IPS-18a (cell line): ENCODE measurements at regions not wholly inside any gene's neighbourhood (a gene's known extent, or its start where the extent isn't known, plus 50 kb on each side); places are given as distances from the start of the nearest gene placed in this dataset.

ENCODE experiments used
- H3K27ac ChIP-seq: one replicate; pipeline ENCODE4 v1.5.1; 2013; ENCODE audit warnings: low read length
- H3K27me3 ChIP-seq: one replicate; pipeline ENCODE4 v1.6.1; 2013; ENCODE audit warnings: mild to moderate bottlenecking, low read length; ENCODE audit not compliant: control insufficient read depth, insufficient read depth
- H3K36me3 ChIP-seq: one replicate; pipeline ENCODE4 v1.6.1; 2013; ENCODE audit warnings: low read depth, low read length; ENCODE audit not compliant: control insufficient read depth
- H3K4me1 ChIP-seq: one replicate; pipeline ENCODE4 v1.6.1; 2013; ENCODE audit warnings: low read depth, low read length; ENCODE audit not compliant: control insufficient read depth
- H3K4me3 ChIP-seq: one replicate; pipeline ENCODE4 v1.5.1; 2013; ENCODE audit warnings: low read length
- H3K9ac ChIP-seq: one replicate; pipeline ENCODE4 v1.6.1; 2013; ENCODE audit warnings: mild to moderate bottlenecking, low read length, moderate library complexity
- H3K9me3 ChIP-seq: one replicate; pipeline ENCODE4 v1.6.1; 2013; ENCODE audit warnings: low read depth, low read length; ENCODE audit not compliant: control insufficient read depth

DNA sequence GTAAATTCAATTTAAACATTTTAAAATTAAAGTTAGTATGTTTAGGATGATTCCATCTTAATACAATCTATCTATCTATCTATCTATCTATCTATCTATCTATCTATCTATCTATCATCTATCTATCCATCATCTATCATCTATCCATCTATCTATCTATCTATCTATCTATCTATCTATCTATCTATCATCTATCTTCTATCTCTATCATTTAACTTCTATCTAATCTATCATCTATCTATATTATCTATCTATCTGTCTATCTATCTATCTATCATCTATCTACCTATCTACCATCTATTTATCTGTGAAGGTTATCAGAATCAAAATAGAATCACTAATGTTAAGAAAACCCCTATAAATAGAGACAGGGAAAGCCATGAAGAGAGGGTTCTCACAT, 78.3 kb downstream of the RAMP3 start:
- H3K4me3 ChIP-seq, result no peak overlapping the region
- H3K9ac ChIP-seq, result no peak overlapping the region
- no peaks in the 10 kb centered on the region for H3K36me3 ChIP-seq
- no peak overlapping the region for H3K27ac ChIP-seq
- H3K27me3 ChIP-seq, result no peaks in the 10 kb centered on the region
- H3K9me3 ChIP-seq, result no peaks in the 10 kb centered on the region
- H3K4me1 ChIP-seq, result no peaks in the 10 kb centered on the region

DNA sequence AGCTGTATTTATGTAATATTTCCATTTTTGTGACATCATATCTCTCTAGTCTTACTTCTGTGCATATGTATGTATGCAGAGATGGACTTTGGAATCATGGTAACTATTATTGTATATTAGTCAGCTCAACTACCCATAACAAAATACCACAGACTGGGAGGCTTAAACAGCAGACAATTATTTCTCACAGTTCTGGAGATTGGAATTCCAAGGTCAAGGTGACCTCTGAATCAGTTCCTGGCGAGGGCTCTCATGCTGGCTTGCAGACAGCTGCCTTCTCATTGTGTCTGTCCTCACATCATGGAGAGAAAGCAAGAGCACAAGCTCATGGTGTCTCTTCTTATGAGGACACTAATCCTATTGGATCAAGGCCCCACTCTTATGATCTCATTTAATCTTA, 79.1 kb downstream of the RAMP3 start:
- Histone ChIP-seq H3K4me1 (no peaks in the 10 kb centered on the region), H3K4me3 (no peak overlapping the region), H3K27me3 (no peaks in the 10 kb centered on the region), H3K9ac (no peak overlapping the region), H3K9me3 (no peaks in the 10 kb centered on the region), H3K36me3 (no peaks in the 10 kb centered on the region), H3K27ac (no peak overlapping the region)

DNA sequence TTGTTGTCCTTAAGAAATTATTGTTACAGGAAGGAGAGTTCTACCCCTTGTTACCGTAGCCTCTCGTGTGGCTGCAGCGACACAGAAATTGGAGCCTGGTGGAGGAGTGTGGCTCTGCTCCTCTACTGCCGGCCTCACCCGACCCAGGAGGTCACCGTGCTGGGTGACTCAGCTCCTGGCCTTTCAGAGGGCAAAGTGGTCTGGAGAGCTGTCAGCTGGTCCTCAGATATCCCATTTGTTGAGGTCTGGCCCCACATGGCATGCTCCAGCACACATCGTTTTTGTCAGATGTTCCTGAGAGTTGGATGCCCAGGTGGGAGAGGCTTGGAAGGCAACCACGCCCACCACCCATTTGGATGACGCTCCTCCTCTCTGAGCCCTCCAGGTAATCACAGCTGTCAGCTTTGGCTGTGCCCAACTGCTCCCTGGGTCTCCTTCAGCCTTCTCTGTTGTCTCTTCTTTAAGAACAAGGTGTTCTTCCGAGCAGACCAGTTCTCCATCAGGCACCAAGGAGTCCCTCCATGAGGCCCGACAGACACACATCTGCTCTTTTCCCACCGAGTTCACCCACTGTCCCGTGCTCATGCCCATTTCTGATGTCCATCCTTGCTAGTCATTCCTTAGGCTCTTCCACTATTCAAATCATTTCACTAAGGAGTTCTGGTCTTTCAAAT, 80.3 kb downstream of the RAMP3 start:
- H3K9ac ChIP-seq, result no peak overlapping the region
- H3K27ac ChIP-seq, result no peak overlapping the region
- H3K9me3 ChIP-seq, result no peaks in the 10 kb centered on the region
- H3K4me1 ChIP-seq, result no peaks in the 10 kb centered on the region
- no peaks in the 10 kb centered on the region for H3K27me3 ChIP-seq
- no peaks in the 10 kb centered on the region for H3K36me3 ChIP-seq
- H3K4me3 ChIP-seq, result no peak overlapping the region

DNA sequence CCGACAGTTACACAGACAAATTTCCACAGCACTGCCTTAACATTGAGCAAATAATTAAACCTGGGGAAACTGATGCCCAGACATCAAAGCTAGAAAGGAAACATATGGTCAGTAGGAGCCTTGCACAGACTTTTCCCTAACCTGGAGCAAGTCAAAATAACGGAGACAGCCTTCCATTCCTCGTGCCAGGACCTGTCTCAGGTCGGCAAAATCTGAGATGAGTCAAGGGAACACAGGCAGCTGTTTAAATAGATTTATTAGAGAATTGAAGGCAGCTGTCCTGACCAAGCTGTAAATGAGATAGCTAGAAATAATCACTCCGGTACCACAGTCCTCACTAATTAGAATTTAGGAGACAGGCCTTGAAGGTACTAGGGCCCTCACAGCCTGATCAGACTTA, 81.2 kb downstream of the RAMP3 start:
- Histone ChIP-seq H3K9ac (no peak overlapping the region), H3K36me3 (no peaks in the 10 kb centered on the region), H3K4me3 (no peak overlapping the region), H3K9me3 (no peaks in the 10 kb centered on the region), H3K4me1 (no peaks in the 10 kb centered on the region), H3K27ac (no peak overlapping the region), H3K27me3 (no peaks in the 10 kb centered on the region)

DNA sequence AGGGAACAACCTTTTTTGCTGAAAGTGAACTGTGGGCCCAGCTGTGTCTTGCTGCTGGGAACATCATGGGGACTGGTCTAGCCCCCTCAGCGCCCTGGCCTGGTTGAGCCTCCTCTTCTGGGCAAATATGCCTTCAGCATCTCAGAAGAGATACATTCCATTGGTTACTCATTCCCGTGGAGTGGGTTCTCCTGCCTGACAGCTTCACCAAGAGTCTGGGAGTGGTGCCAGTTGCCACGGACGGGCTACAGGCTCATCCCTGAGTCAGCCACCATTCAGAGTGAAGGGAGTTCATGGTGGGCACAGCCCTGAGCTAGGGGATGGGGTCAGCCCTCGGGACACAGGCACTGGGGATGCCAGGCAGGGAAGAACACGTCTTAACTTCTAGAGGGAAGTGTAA, 81.9 kb downstream of the RAMP3 start:
- no peak overlapping the region for H3K27ac ChIP-seq
- no peaks in the 10 kb centered on the region for H3K27me3 ChIP-seq
- no peaks in the 10 kb centered on the region for H3K36me3 ChIP-seq
- no peak overlapping the region for H3K9ac ChIP-seq
- no peaks in the 10 kb centered on the region for H3K4me1 ChIP-seq
- no peaks in the 10 kb centered on the region for H3K9me3 ChIP-seq
- no peak overlapping the region for H3K4me3 ChIP-seq

DNA sequence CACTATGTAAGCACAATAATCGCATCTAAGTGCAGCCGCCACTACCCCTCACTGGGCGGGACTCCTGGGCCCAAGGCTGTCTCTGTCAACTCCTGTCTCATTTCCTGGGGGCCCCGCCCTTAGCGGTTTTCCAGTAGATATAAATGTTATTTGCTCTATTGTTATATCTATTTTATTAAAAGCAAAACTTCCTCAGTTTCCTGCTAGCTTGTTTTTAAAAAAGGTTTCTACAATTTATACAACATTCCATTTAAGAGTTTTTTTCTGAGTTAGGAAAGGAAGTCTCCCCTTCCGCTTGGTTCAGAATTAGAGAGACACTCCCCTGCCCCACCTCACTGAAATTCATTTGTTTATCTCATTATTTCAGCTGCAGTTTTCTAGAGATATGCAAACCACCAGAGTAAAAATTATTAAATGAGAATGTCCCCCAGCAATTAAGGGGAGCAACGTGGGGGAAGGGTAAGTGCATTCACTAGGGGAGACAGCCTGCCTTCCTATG, 82.7 kb downstream of the RAMP3 start:
- Histone ChIP-seq H3K27ac (no peak overlapping the region), H3K9ac (no peak overlapping the region), H3K36me3 (no peaks in the 10 kb centered on the region), H3K27me3 (no peaks in the 10 kb centered on the region), H3K4me1 (no peaks in the 10 kb centered on the region), H3K4me3 (no peak overlapping the region), H3K9me3 (no peaks in the 10 kb centered on the region)

DNA sequence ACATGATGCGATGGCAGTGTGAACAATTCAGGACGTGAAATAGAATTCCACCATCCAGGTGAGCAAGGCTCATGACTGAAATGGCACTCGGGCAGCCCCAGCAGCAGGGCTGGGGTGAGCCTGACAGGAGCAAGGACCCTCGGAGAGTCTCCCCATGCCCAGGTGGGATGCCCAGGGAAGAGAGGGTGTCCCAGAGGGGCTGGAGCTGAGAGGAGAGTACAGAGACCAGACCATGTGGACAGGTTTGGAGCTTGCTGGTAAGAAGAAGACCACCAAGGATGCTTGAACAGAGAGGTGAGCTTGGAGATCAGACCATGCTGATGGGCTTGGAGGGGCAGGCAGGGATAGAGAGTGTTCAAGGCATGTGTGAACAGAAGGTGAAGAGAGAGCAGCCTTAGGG, 83.3 kb downstream of the RAMP3 start:
- Histone ChIP-seq H3K27me3 (no peaks in the 10 kb centered on the region), H3K4me3 (no peak overlapping the region), H3K4me1 (no peaks in the 10 kb centered on the region), H3K36me3 (no peaks in the 10 kb centered on the region), H3K9ac (no peak overlapping the region), H3K27ac (no peak overlapping the region), H3K9me3 (no peaks in the 10 kb centered on the region)

DNA sequence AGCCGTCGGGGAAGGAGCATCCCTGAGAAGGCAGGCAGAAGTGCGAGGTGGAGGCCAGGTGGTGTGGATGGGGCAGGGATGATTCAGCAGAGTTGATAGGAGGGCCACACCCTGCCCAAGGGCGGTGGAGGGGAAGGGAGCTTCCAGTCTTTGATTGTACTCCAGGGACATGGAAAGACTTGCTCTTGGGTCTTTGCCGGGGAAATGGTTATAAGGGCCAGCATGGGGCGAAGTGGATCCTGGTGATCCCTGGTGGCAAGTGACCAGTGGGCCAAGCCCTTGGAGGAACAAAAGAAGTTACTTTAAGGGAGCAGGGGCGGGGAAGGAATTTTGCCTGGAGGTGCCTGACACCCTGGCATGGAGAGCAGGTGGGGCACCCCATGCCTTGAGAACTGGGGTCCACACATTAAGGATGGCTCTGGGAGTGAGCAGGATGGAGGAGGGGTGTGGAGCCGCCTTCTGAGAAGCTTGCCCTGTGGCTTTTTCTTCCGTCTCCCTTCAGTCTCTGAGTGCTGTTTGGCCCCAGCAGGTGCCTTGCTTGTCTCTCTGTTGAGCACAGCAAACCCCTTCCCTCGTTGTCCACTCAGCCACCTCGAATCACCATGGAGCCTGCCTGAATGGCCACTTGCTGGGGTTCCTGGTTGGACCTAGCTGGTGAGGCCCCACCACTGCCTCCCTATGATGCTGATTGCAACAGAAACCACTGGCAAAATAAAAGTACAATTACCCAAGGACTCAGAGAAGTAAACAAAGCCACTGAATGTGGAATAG, 83.9 kb downstream of the RAMP3 start:
- no peaks in the 10 kb centered on the region for H3K36me3 ChIP-seq
- H3K4me3 ChIP-seq, result no peak overlapping the region
- H3K4me1 ChIP-seq, result no peaks in the 10 kb centered on the region
- H3K9me3 ChIP-seq, result no peaks in the 10 kb centered on the region
- no peak overlapping the region for H3K27ac ChIP-seq
- H3K27me3 ChIP-seq, result no peaks in the 10 kb centered on the region
- no peak overlapping the region for H3K9ac ChIP-seq

DNA sequence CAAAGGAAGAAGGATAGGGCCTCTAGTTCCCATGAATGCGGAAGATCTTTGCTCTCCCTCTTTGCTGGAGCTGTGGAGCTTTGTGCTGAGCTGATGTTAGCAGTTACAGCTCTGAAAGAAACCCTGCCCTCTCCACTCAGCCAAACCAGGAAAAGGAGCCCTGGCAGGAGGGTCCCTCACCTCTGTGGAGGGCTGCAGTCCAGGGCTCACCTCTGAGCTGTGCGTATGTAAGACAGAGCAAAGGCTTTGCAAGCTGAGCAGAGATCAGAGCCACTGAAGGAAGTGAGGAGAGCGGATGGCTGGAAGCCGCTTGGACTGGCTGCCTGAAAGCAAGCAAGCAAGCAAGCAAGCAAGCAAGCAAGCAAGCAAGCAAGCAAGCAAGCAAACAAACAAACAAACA, 84.7 kb downstream of the RAMP3 start:
- Histone ChIP-seq H3K9me3 (no peaks in the 10 kb centered on the region), H3K9ac (no peak overlapping the region), H3K36me3 (no peaks in the 10 kb centered on the region), H3K27ac (no peak overlapping the region), H3K27me3 (no peaks in the 10 kb centered on the region), H3K4me3 (no peak overlapping the region), H3K4me1 (no peaks in the 10 kb centered on the region)

DNA sequence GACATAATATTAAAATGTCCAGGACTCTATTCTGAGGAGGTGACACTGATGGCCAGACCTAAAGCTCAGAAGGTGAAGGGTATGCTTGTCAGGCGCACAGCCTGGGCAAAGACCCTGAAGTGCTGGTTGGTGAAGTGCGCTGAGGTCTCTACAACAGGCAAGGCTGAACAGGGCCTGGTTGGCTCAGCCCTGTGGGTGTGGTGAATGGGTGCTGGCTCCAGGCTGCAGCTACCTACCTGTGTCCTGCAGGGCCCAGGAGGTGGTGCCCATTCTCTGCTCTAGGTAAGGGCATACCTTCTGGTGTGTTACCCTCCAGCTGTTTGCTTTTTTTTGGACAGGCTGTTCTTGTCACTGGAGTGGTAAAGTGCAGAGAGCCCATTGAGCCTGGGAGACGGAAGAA, 85.1 kb downstream of the RAMP3 start:
- Histone ChIP-seq H3K9ac (no peak overlapping the region), H3K4me3 (no peak overlapping the region), H3K27ac (no peak overlapping the region), H3K36me3 (no peaks in the 10 kb centered on the region), H3K4me1 (no peaks in the 10 kb centered on the region), H3K9me3 (no peaks in the 10 kb centered on the region), H3K27me3 (no peaks in the 10 kb centered on the region)

DNA sequence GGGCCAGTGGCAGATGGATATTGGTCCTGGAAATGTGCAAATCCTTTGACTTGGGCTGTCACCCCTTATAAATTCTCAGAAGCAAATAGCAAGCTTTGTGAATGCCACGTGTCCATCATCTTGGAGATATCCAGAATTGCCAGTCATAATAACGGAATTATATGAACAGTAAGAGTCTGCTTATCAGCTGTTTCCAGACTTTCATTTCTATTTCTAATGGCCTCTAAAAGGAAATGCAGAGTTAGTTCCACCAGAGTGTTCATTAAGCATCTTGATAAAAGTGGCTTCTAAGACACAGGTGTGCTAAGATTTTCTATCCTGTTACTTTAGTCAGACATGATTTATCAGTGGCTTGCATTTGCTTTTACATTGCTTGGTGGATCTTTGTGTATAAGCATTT, 87.4 kb downstream of the RAMP3 start:
- Histone ChIP-seq H3K4me3 (no peak overlapping the region), H3K27me3 (no peaks in the 10 kb centered on the region), H3K9ac (no peak overlapping the region), H3K36me3 (no peaks in the 10 kb centered on the region), H3K9me3 (no peaks in the 10 kb centered on the region), H3K27ac (no peak overlapping the region), H3K4me1 (no peaks in the 10 kb centered on the region)

DNA sequence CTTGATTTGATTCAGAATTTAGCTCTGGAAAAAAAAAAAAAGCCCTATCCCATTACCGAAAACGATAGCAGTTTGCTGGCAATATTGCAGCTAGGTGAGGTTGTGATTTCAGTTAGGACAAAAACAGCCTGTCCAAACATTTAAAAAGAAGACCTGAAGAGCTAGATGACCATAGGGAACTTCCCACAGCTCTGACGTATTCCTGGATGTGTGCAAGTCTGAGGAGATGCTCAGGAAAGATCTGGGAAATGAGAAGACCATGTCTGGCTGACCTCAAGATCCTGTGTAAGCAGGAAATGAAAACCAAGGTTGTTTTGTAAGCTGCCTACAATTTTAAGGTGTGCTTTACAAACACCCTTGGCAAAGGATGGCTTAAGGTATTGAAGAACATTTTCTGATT, 88.7 kb downstream of the RAMP3 start:
- Histone ChIP-seq H3K36me3 (no peaks in the 10 kb centered on the region), H3K4me1 (no peaks in the 10 kb centered on the region), H3K27ac (no peak overlapping the region), H3K4me3 (no peak overlapping the region), H3K27me3 (no peaks in the 10 kb centered on the region), H3K9me3 (no peaks in the 10 kb centered on the region), H3K9ac (no peak overlapping the region)
